Stimulated activated CD8-positive, alpha-beta memory T cell treated with anti-CD3 and anti-CD28 coated beads, Interleukin-4, amount 100 ng/mL, for 24 hours (primary cell): ENCODE measurements at regions not wholly inside any gene's neighbourhood (a gene's known extent, or its start where the extent isn't known, plus 50 kb on each side); places are given as distances from the start of the nearest gene placed in this dataset.

Experiments used
- DNase-seq: peaks from one replicate; pipeline ENCODE4 v3.0.0-alpha.2; 2020; ENCODE audit warnings: low read depth

- no peak for DNase-seq
Observed at GRCh38 chr4:128483816-128484215, 196.2 kb upstream of the PGRMC2 start.

GRCh38 chr4:128483041-128483440 lies 195.4 kb upstream of the PGRMC2 start:
- DNase-seq = no peak

- DNase-seq = no peak
Observed at GRCh38 chr4:128481752-128482480, 194.3 kb upstream of the PGRMC2 start.

GRCh38 chr4:128480945-128481344 lies 193.3 kb upstream of the PGRMC2 start:
- DNase-seq = no peak

- no peak for DNase-seq
Observed at GRCh38 chr4:128477540-128477939, 189.9 kb upstream of the PGRMC2 start.

- DNase-seq = no peak
Observed at GRCh38 chr4:128475597-128475996, 188.0 kb upstream of the PGRMC2 start.

GRCh38 chr4:128471576-128471975 lies 184.0 kb upstream of the PGRMC2 start:
- DNase-seq = no peak

GRCh38 chr4:128470492-128471053 lies 183.0 kb upstream of the PGRMC2 start:
- no peak for DNase-seq

GRCh38 chr4:128468123-128468989 lies 180.7 kb upstream of the PGRMC2 start:
- DNase-seq = no peak

GRCh38 chr4:128465523-128465922 lies 177.9 kb upstream of the PGRMC2 start:
- DNase-seq = no peak

GRCh38 chr4:128463006-128463405 lies 175.4 kb upstream of the PGRMC2 start:
- DNase-seq = no peak

- no peak for DNase-seq
Observed at GRCh38 chr4:128462103-128462783, 174.6 kb upstream of the PGRMC2 start.

- no peak for DNase-seq
Observed at GRCh38 chr4:128461291-128462102, 173.9 kb upstream of the PGRMC2 start.

- no peak for DNase-seq
Observed at GRCh38 chr4:128459547-128459946, 171.9 kb upstream of the PGRMC2 start.

- DNase-seq = no peak
Observed at GRCh38 chr4:128458816-128459215, 171.2 kb upstream of the PGRMC2 start.

- DNase-seq = no peak
Observed at GRCh38 chr4:128457726-128458125, 170.1 kb upstream of the PGRMC2 start.

GRCh38 chr4:128456171-128456570 lies 168.6 kb upstream of the PGRMC2 start:
- no peak for DNase-seq

- DNase-seq = no peak
Observed at GRCh38 chr4:128455480-128455879, 167.9 kb upstream of the PGRMC2 start.

GRCh38 chr4:128454881-128455280 lies 167.3 kb upstream of the PGRMC2 start:
- DNase-seq = no peak

- DNase-seq = peak; percentile 58
Observed at GRCh38 chr4:128454281-128454871, 166.8 kb upstream of the PGRMC2 start.

GRCh38 chr4:128452415-128452814 lies 164.8 kb upstream of the PGRMC2 start:
- DNase-seq = no peak
